IPS-11a (cell line): ENCODE measurements at regions not wholly inside any gene's neighbourhood (a gene's known extent, or its start where the extent isn't known, plus 50 kb on each side); places are given as distances from the start of the nearest gene placed in this dataset.
"Not testable (repeated sequence)": the region's sequence is repeated elsewhere in the genome, so short reads cannot be mapped to it uniquely, and the experiment has no call there.

Experiments used
- H3K4me3 ChIP-seq: one replicate; pipeline ENCODE4 v1.5.1; 2013; ENCODE audit warnings: low read depth, low read length, control low read depth

GRCh38 chr15:31579976-31580375 lies 253.3 kb downstream of the KLF13 start:
- no peak overlapping the region for H3K4me3 ChIP-seq

GRCh38 chr15:31584195-31584594 lies 257.6 kb downstream of the KLF13 start:
- no peak overlapping the region for H3K4me3 ChIP-seq

GRCh38 chr15:31585240-31585639 lies 258.6 kb downstream of the KLF13 start:
- H3K4me3 ChIP-seq = no peak overlapping the region

GRCh38 chr15:31586841-31587240 lies 260.2 kb downstream of the KLF13 start:
- H3K4me3 ChIP-seq = no peak overlapping the region

GRCh38 chr15:31587583-31587982 lies 260.9 kb downstream of the KLF13 start:
- H3K4me3 ChIP-seq = no peak overlapping the region

- H3K4me3 ChIP-seq = no peak overlapping the region
Observed at GRCh38 chr15:31590609-31591008, 264.0 kb downstream of the KLF13 start.

GRCh38 chr15:31591908-31592307 lies 265.3 kb downstream of the KLF13 start:
- no peak overlapping the region for H3K4me3 ChIP-seq

GRCh38 chr15:31597466-31597865 lies 270.8 kb downstream of the KLF13 start:
- H3K4me3 ChIP-seq = no peak overlapping the region

- H3K4me3 ChIP-seq = no peak overlapping the region
Observed at GRCh38 chr15:31598620-31599019, 272.0 kb downstream of the KLF13 start.

GRCh38 chr15:31605467-31605931 lies 278.9 kb downstream of the KLF13 start:
- no peak overlapping the region for H3K4me3 ChIP-seq

GRCh38 chr15:31606194-31606669 lies 279.6 kb downstream of the KLF13 start:
- H3K4me3 ChIP-seq = no peak overlapping the region

GRCh38 chr15:31606931-31607497 lies 280.4 kb downstream of the KLF13 start:
- H3K4me3 ChIP-seq = no peak overlapping the region

- H3K4me3 ChIP-seq = no peak overlapping the region
Observed at GRCh38 chr15:31607656-31608055, 281.0 kb downstream of the KLF13 start.

GRCh38 chr15:31609258-31609681 lies 282.6 kb downstream of the KLF13 start:
- no peak overlapping the region for H3K4me3 ChIP-seq

GRCh38 chr15:31609906-31610305 lies 283.3 kb downstream of the KLF13 start:
- H3K4me3 ChIP-seq = no peak overlapping the region

- H3K4me3 ChIP-seq = no peak overlapping the region
Observed at GRCh38 chr15:31615643-31616415, 289.2 kb downstream of the KLF13 start.

- not testable (repeated sequence) for H3K4me3 ChIP-seq
Observed at GRCh38 chr15:31623297-31623696, 296.7 kb downstream of the KLF13 start.

- H3K4me3 ChIP-seq = not testable (repeated sequence)
Observed at GRCh38 chr15:31624115-31624514, 297.5 kb downstream of the KLF13 start.

- H3K4me3 ChIP-seq = not testable (repeated sequence)
Observed at GRCh38 chr15:31635715-31636114, 309.1 kb downstream of the KLF13 start.

- not testable (repeated sequence) for H3K4me3 ChIP-seq
Observed at GRCh38 chr15:31636911-31637310, 310.3 kb downstream of the KLF13 start.

- not testable (repeated sequence) for H3K4me3 ChIP-seq
Observed at GRCh38 chr15:31643955-31644354, 317.3 kb downstream of the KLF13 start.

- not testable (repeated sequence) for H3K4me3 ChIP-seq
Observed at GRCh38 chr15:31644761-31645160, 318.1 kb downstream of the KLF13 start.
